H4 (cell line): ENCODE measurements at regions not wholly inside any gene's neighbourhood (a gene's known extent, or its start where the extent isn't known, plus 50 kb on each side); places are given as distances from the start of the nearest gene placed in this dataset.
"Not testable (repeated sequence)": the region's sequence is repeated elsewhere in the genome, so short reads cannot be mapped to it uniquely, and the experiment has no call there.

ENCODE experiments used
- DNase-seq: peaks from one replicate; pipeline ENCODE4 v3.0.0-alpha.2; 2015; ENCODE audit warnings: low spot score

DNA sequence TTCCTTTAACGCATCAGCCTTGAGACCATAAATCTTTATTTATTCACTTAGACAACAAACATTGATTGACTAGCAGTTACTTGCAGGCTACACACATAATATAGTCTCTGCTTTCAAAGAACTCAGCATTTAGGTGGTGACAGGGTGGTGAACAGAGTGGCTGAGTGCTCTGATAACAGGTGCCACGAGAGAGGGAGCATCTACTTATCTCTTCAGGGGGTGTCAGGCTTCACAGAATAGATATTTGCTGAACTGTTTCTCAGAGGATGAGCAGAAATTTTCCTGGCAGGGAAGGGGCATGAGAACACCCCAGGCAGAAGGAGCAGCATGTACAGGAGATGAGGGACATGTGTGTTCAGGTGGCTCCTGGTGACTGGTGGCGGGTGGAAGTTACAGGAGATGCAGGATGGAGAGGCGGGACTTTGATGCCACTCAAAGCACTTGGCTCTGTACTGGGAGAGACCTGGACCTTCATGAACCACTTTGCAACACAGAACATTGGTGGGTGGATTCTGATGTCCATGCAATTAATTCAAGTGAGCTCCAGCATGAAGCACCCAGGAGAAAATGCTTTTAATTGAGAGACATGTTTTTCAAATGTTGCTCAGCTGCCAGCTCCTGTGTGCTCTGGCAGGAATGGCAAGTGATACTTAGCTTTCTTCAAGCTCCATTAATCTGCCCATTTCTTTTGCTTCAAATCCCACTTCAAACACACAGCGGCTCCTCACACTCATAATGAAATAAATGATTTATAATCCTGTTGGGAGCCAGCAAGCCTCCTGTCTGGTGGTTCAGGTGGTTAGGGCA is 248.9 kb downstream of the MYCN start:
- no peak for DNase-seq

DNA sequence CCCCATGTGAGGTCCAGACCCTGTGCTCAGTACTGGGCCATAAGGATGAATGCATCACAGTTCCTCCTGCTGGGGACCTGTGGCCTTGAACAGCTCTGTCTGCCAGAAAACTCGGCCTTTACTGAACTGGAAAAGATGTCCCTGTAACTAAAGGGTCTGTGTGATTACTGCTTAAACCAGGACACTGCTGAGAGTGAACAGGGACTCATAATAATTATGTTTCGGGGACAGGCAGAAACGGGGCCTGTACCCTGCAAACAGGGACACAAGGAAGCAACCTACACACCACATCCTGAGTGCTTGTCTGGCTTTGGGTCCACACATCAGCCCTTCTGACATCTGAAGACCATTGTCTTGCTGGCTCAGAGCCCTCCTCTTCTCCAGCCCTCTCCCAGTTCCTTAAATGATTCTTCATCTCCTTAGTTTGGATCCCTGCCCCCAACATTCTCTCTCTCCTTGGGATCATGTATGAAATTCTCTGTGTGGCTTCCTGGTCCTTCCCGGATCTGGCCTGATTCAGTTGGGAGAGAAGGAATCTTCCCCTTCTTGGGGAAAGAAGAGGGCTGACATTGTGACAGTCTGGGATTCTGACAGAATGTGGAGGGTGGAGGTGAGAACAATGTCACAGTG is 248.0 kb downstream of the MYCN start:
- no peak for DNase-seq

DNA sequence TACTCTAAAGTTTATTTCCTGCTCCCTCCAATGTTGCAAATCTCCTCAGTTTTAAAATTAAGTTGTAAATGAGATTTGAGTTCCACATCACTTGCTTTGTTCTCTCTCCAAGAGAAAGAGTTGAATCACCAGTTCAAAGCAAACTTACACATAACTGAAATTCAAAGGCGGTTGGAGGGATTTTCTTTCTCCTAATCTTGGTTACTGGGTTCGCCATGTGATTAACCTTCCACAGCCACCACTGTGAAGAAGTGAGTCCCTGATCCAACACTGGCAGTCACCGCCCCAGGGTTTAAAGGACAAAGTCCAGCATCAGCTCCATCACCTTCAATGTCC is 247.1 kb downstream of the MYCN start:
- no peak for DNase-seq

DNA sequence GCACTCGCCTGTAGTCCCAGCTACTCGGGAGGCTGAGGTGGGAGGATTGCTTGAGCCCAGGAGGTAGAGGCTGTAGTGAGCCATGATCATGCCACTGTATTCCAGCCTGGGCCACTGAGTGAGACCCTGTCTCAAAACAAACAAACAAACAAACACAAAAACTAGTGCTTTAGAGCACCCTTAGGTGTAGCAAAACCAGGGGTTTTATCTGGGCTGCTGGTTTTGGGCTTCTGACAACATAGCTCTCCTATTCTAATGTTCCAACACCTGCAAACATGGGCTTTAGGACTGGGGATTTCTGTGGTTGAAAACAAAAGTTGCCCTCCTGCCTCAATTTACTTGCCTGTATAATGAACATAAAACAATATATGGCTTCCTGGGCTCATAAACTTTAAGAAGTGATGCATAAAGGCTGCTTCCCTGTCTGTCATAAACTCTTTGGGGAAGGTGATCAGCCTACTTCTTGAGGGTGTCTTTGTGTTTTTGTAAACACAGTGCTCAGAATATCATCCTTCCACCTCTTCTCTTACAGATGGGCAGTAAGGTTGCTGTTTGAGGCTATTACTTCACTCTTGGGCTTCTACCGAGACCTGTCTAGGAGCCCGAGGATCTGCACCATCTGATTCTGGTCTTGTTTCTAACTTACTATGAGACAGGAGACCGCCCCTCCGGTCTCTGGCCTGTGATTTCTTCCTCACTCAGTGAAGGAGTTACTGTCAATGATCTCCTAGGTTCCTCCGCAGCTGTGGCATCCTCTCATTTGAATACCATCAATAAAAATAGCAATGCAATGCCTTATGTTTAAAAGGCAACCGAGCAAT is 246.5 kb downstream of the MYCN start:
- no peak for DNase-seq

DNA sequence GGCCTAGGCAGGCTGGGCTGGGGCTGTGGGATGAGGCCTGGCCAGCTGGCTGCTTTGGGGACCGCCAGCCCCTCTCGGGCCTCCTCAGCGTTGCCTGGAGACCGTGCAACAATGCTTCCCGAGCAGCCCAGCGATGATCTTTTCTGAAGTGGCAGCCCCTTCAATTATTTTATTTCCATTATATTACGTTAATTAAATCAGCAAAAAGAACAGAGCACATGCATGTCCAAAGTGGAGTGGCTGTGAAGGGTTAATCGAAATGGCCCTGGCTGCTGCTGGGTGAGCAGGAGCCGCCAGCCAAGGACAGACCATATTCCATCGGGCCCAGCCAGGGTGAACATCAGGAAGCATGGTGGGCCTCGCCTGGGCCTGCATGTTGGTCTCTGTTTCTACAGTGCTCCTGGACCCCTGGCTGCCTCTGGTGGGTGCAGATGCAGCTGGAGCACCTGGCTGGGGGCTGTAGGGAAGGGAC is 245.5 kb downstream of the MYCN start:
- DNase-seq = no peak

DNA sequence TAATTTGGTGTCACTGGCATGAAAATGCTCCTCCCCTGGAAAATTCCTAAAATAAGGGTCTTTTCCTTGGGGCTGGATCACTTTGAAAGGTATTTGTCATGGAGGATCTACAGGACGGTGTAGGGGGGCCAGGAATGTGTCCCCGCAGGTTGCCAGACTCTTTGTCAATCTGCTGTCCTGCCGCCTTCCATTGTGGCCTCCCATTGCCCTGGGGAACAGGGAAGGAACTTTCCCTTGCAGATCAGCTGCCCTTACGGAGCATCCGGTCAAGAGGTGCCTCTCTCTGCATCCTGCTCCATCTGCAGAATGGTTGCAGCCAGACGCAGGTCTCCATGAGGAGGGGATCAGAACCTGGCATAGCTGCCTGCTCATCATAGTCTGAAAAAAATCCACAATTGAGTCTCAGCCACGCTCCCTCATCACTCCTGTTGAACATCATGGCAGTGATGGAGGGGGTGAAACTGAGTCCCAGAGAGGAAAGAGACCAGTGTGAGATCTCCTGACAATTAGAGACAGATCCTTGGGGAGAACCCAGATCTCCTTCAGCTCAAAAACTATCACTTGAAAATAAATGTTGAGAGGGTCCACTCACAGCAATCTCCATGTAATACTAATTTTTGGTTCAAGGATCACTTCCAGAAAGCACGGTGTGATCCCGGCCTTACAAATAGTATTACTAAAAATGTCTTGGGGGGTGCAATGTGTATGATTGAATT is 244.8 kb downstream of the MYCN start:
- DNase-seq = no peak

DNA sequence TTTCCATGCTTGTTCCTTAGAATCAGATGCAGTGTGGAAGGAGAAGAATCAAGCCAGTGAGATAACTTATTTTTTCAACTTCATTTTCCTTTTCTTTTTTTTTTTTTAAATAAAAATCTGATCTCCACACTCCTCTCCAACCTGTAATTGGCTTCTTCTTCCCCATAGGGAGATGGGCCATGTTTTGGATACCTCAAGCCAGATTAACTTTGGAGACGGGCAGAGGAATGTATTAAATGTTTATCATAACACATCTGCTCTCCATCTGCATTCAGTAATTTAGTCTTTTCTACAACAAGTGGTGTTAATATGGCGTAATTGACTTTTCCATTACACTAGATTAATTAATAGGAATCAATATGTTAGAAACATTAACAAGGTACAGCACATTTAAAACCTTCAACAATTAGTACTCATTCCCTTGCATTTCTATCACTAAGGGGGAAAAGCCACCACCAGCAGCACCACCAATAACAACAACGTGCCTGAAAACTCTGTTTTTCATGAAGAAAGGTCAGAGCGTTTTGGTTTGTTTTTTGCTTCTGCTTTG is 244.1 kb downstream of the MYCN start:
- DNase-seq = no peak

DNA sequence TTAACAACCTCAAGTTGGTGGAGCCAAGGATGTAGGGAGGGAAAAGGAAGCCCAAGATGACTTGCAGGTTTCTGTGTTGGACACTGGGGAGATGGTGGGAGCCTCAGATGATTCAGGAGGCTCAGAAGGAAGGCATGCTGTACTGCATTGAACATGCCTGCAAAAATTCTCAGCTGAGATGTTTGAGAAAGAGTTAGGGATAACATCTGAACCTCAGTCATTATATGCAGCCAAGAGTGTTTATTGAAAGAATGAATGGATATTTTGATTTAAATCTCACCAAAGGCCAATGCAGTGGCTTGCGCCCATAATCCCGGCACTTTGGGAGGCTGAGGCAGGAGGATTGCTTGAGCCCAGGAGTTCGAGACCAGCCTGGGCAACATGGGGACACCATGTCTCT is 243.0 kb downstream of the MYCN start:
- DNase-seq = no peak

DNA sequence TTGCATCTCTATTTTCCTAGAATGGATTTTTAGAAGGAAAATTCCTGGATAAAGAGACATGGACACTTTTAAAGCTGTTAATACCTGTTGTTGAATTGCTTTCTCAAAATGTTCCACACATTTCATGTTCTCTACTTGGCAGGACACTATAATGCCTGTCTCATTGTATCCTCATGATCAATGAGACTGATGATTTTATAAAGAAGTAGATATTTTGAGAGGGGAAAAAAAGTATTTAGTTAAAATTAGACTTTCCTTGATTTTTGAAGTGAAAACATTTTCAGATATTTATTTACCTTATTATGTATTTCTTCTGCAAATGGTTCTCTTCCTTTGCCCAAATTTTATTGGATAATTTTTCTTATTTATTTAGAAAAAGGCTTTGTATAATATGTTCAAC is 242.5 kb downstream of the MYCN start:
- no peak for DNase-seq

DNA sequence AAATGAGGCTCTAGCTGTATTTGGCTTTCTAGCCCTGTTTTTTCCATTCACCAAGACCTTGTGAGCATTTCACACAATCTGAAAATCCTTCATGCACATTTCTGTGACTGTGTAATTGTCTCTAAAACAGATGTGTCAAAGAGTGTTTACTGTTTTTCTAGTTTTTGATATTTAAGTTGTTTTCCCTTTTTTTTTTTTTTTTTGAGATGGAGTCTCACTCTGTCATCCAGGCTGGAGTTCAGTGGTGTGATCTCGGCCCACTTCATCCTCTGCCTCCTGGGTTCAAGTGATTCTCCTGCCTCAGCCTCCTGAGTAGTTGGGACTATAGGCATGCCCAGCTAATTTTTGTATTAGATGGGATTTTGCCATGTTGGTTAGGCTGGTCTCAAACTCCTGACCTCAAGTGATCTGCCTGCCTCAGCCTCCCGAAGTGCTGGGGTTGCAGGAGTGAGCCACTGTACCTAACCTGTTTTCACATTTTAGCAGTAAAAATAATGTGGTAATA is 242.0 kb downstream of the MYCN start:
- not testable (repeated sequence) for DNase-seq

DNA sequence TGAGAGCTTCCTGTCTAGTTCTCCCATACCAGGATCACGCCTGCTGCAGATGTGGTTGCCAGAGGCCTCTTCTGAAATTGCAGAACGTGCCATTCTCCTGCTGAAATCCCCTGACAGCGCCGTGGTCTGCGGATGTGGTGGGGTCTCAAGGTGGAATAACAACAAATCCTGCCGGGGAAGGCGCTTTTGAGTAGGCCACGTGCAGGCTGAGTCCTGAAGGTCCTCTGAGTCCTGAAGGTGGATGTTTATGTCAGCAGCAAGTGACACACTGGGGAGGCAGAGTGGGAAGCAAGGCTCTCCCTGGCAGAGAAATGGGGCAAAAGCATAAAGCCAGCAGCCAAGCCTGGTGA is 241.4 kb downstream of the MYCN start:
- no peak for DNase-seq

DNA sequence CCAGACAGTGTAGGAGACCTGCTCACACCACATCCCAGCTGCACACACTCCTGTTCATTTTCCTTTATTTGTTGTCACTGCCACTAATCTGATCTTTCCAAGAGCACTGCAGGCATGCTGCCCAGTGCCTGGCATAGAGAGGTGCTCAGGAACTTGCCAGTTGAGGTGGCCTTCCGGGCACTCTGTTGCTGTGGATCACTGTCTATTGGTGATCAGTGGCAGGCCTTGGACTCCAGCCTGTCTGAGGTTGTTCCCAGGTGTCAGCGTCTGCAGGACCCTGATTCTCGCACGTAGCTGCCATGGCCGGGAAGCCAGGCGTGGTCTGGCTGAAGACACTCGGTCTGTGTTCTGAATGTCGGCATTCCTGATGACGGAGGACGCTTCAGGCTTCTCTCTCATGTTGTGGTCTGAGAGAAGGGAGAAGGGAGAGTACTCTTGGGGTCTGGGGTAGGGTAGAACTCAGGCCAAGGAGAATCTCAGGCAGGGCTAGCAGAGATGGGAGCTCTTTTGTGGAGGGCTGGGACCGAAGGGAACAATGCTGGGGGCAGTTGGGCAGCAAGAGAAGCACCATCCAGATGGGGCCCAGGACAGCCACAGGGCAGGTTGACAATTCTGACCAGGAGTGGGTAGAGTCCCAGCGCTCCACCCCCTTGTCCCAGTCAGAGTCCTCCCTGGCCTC is 240.9 kb downstream of the MYCN start:
- no peak for DNase-seq

DNA sequence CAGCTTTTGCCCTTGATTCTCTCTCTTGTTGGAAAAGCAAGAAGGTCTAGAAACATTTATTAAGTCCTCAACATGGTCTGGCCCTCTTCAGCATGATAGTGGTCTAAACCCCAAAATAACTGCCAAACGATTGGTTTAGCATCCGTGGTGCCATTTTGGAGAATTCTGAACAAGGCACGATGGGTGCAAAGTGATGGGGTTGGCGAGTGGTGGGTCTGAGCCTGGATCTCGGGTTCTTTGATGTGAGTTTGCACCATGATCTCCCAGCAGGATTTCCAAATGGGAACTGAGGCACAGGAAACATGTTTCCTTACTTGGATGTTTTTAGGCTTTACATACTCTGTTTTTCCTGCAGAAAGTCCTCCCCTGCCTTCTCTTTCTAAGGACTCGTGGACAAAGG is 240.3 kb downstream of the MYCN start:
- no peak for DNase-seq

DNA sequence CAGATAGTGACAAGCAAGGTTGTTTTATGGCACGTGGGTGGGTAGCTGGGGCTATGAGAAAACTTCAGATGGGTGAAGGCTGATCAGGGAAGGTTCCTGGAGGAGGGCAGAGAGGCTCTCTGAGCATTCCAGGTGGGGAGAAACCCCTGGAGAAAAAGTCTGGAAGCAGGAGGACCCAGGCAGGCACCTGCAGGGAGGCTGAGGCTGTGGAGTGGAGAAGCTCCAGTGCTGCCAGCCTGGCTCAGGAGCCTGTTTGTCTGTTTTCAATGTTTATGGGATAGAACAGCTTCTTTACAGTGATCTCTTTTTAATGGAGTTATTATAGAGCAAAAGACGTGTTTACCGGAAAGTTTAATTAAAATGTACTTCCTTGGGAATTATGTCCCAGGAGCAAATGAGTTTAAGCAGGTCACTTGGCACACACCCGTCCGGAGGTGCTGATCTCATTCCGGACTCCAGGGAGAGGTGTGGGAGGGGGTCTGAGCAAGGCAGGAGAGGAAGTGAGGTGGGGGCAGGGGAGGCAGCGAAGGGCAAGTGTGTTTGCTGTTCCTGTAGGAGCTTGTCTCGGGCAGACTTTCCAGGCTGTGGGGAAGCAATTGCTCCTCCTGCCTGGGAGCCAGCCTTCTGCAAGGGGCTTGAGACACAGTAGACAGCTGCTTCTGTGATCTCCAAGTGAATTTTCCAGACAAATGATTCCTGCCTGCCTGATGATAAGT is 239.5 kb downstream of the MYCN start:
- DNase-seq = no peak

DNA sequence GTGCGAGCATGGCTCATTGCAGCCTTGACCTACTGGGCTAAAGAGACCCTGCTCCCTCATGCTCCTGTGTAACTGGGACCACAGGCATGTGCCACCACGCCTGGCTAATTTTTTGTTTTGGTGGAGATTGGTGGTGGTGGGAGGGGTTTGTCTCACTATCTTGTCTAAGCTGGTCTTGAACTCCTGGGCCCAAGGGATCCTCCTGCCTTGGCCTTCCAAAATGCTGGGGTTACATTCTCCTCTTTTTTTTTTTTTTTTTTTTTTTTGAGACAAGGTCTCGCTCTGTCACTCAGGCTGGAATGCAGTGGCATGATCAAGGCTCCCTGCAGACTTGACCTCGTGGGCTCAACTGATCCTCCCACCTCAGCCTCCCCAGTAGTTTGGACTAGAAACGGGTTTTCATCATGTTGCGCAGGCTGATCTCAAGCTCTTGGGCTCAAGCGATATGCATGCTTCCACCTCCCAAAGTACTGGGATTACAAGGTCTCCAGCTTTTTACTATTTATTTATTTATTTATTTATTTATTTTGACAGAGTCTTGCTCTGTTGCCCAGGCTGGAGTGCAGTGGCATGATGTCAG is 238.3 kb downstream of the MYCN start:
- DNase-seq = no peak

DNA sequence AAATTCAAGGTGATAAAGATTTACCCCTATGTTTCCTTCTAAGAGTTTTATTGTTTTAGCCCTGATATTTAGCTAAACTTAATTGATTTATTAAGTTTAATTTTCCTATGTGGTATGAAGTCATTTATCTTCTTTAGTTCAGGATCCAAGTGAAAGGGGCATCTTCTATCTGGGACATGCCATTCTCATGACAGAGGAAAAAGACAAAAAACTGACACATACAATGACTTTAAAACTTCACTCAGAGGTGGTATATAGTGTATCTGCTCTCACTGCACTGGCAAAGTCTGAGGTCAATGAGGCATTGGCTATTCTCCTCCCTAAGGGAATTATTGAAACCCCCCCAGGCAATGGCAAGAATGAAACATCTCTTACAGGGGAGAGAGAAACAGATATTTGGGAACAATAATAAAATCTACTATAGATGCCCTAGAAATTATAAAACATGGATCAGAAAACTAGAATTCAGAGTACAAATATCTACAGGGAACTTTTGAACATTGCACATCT is 237.4 kb downstream of the MYCN start:
- no peak for DNase-seq

DNA sequence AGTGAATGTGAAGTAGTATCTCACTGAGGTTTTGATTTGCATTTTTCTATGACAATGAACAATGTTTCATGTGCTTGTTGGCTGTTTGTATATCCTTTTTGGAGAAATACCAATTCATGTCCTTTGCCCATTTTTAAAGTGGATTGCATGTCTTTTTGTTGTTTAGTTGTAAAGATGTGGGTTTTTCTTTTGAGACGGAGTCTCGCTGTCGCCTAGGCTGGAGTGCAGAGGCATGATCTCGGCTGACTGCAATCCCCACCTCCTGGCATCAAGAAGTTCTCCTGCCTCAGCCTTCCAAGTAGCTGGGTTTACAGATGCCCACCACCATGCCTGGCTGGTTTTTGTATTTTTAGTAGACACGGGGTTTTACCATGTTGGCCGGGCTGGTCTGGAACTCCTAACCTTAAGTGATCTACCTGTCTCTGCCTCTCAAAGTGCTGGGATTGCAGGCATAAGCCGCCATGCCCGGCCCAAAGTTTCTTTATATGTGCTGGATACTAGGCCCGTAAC is 236.7 kb downstream of the MYCN start:
- DNase-seq = no peak

DNA sequence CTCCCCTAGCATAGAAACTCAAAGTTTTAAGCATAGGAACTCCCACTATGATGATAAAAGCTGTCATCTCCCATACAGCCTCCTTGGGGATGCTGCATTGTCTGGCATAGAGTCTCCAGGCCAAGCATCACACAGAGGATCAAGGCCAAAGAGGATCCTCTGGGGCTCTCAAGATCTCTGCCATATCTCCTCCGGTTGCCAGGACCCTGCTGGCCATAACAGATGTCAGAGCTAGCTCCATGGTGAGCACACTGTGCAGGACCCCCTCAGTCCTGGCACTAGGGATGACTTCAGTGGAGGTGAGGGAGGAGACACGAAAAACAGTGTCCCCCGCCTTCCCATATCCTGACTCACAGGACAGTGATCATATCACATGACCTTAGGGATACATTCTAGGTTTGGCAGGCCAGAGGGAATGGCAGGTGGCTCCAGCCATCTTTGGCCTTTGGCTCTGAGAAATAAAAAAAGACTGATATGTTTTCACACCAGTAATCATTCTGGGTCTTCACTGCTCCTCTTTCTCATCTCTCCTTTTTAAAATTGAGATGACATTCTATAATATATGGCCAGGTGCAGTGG is 235.0 kb downstream of the MYCN start:
- DNase-seq = no peak

DNA sequence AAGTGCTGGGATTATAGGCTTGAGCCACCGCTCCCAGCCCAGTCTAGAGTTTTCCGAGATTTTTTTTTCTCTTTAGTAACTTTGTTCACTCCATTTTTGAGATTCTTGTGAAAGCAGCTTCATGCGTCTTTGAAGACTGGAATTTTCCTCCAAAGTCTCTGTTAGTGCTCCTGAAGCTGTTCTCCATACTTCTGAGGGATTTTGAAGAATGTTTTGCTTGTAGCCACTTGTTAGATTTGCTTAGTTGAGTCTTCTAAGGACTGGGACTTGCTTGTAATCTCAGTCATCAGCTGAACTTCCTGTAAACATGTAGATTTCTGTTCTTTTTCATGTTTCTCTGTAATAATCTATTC is 234.3 kb downstream of the MYCN start:
- DNase-seq = no peak
